Endothelial cell of umbilical vein (primary cell): ENCODE measurements at regions not wholly inside any gene's neighbourhood (a gene's known extent, or its start where the extent isn't known, plus 50 kb on each side); places are given as distances from the start of the nearest gene placed in this dataset.

Experiments used
- BruUV-seq: library from RNA; stranded (reverse); fragments of 400-500 nt; replicated peaks from 2 replicates; lab custom pipeline; 2021; lab: Mats Ljungman, UMichigan
- CTCF ChIA-PET: fragments of 300-600, 350-600 bp; sonication (Branson Sonifier 250); formaldehyde crosslinking; loops from one replicate; lab custom pipeline; 2021; ENCODE audit warnings: antibody characterized with exemption, inconsistent platforms; lab: Charles Lee
- POLR2A ChIA-PET: fragments of 300-600, 350-600 bp; sonication (Branson Sonifier 250); formaldehyde crosslinking; loops from one replicate; lab custom pipeline; 2021; ENCODE audit warnings: antibody characterized with exemption, inconsistent platforms; lab: Charles Lee
- DNase-seq: peaks from one replicate; pipeline ENCODE4 v3.0.0-alpha.2; 2011; ENCODE audit warnings: low read depth, low spot score
- FAIRE-seq: peaks from 2 replicates; lab custom pipeline; 2011; peaks lifted over from hg19 to GRCh38; lab: Jason Lieb, UNC
- H2AFZ ChIP-seq: 2 replicates; pipeline ENCODE4 v1.6.0; 2012; ENCODE audit warnings: low read depth, low read length, control low read depth, inconsistent platforms
- H3K27ac ChIP-seq: 2 replicates; pipeline ENCODE4 v1.5.1; 2011; ENCODE audit warnings: low read depth, mild to moderate bottlenecking, control low read depth, low read length, moderate library complexity; ENCODE audit not compliant: insufficient read depth
- H3K27me3 ChIP-seq, 2 experiments: 2 replicates each; pipeline versions ENCODE4 v1.6.0 to v1.6.1; 2011; ENCODE audit warnings: low read length in 2 of 2, mixed read lengths in 1 of 2; ENCODE audit not compliant: control insufficient read depth in 2 of 2, insufficient read depth in 2 of 2
- H3K36me3 ChIP-seq, 2 experiments: 2 replicates in 1 of 2; 3 replicates in 1 of 2; pipeline ENCODE4 v1.5.1; 2011; ENCODE audit warnings: low read length in 2 of 2, mild to moderate bottlenecking in 1 of 2, moderate library complexity in 1 of 2; ENCODE audit not compliant: control insufficient read depth in 2 of 2, insufficient read depth in 2 of 2; ENCODE audit errors: extremely low read depth in 1 of 2
- H3K4me1 ChIP-seq: 3 replicates; pipeline ENCODE4 v1.5.1; 2011; ENCODE audit warnings: mild to moderate bottlenecking, low read length; ENCODE audit not compliant: control insufficient read depth, insufficient read depth; ENCODE audit errors: extremely low read depth
- H3K4me2 ChIP-seq: 2 replicates; pipeline ENCODE4 v1.6.1; 2011; ENCODE audit warnings: low read length, control low read depth, mixed read lengths; ENCODE audit not compliant: insufficient read depth
- H3K4me3 ChIP-seq, 3 experiments: fragments of 200-600 bp in 1 of 3; sonication (generic), shearing (Covaris generic) in 1 of 3; replicated peaks in 1 of 3; 2 replicates each; pipeline ENCODE4 v1.5.1; 2011 to 2016; ENCODE audit warnings: control low read depth in 3 of 3, low read length in 3 of 3, mild to moderate bottlenecking in 2 of 3, inconsistent platforms in 1 of 3, low read depth in 1 of 3, moderate library complexity in 1 of 3; ENCODE audit not compliant: insufficient read depth in 1 of 3
- H3K79me2 ChIP-seq: 2 replicates; pipeline ENCODE4 v1.6.0; 2012; ENCODE audit warnings: low read length, inconsistent platforms; ENCODE audit not compliant: control insufficient read depth, insufficient read depth
- H3K9ac ChIP-seq: replicated peaks from 2 replicates; pipeline ENCODE3; 2011; ENCODE audit warnings: low read length, control low read depth; ENCODE audit not compliant: insufficient read depth; ENCODE audit errors: extremely low read depth
- H3K9me1 ChIP-seq: replicated peaks from 3 replicates; pipeline ENCODE4 v1.6.0; 2011; ENCODE audit warnings: mild to moderate bottlenecking, low read length; ENCODE audit not compliant: control insufficient read depth, insufficient read depth; ENCODE audit errors: extremely low read depth
- H3K9me3 ChIP-seq: replicated peaks from 2 replicates; pipeline ENCODE4 v1.5.1; 2012; ENCODE audit warnings: low read length, inconsistent platforms; ENCODE audit not compliant: control insufficient read depth, insufficient read depth
- H4K20me1 ChIP-seq: replicated peaks from 2 replicates; pipeline ENCODE3; 2011; ENCODE audit warnings: mild to moderate bottlenecking, low read length; ENCODE audit not compliant: control insufficient read depth, insufficient read depth; ENCODE audit errors: extremely low read depth
- CTCF ChIP-seq, 2 donors: IDR thresholded peaks; 1 replicate in 1 of 2; 2 replicates in 1 of 2; pipeline ENCODE4 v1.5.1; 2011; ENCODE audit warnings: low read length in 2 of 2, mild to moderate bottlenecking in 2 of 2, moderate library complexity in 2 of 2, control low read depth in 1 of 2, inconsistent platforms in 1 of 2, low read depth in 1 of 2; ENCODE audit not compliant: insufficient read depth in 1 of 2; ENCODE audit errors: extremely low read depth in 1 of 2
- EZH2 ChIP-seq: IDR thresholded peaks from 2 replicates; pipeline ENCODE4 v1.6.1; 2012; ENCODE audit warnings: borderline replicate concordance, low read depth, mild to moderate bottlenecking, moderate library complexity, low read length, inconsistent platforms; ENCODE audit not compliant: severe bottlenecking
- FOS ChIP-seq: IDR thresholded peaks from 2 replicates; pipeline ENCODE4 v1.6.1; 2011; ENCODE audit warnings: mild to moderate bottlenecking, low read length, moderate library complexity, borderline replicate concordance; ENCODE audit not compliant: insufficient read depth
- GATA2 ChIP-seq: IDR thresholded peaks from 2 replicates; pipeline ENCODE4 v1.7.0; 2011; ENCODE audit warnings: low read depth, mild to moderate bottlenecking, moderate library complexity, mixed read lengths, low read length; ENCODE audit not compliant: insufficient read length, insufficient read depth
- JUN ChIP-seq: IDR thresholded peaks from 2 replicates; pipeline ENCODE4 v1.6.1; 2011; ENCODE audit warnings: borderline replicate concordance, low read depth; ENCODE audit not compliant: insufficient read length, insufficient read depth
- MAX ChIP-seq: IDR thresholded peaks from 2 replicates; pipeline ENCODE4 v1.6.1; 2011; ENCODE audit not compliant: insufficient read depth, insufficient read length
- MYC ChIP-seq: IDR thresholded peaks from one replicate; pipeline ENCODE4 v1.6.1; 2011; ENCODE audit warnings: mild to moderate bottlenecking, low read depth, low read length
- POLR2A ChIP-seq: IDR thresholded peaks from 2 replicates; pipeline ENCODE4 v1.6.1; 2012; ENCODE audit warnings: low read depth, mild to moderate bottlenecking, control low read depth, low read length
- POLR2AphosphoS5 ChIP-seq: IDR thresholded peaks from 2 replicates; pipeline ENCODE4 v1.6.1; 2012; ENCODE audit warnings: low read depth, mild to moderate bottlenecking, control low read depth, low read length, moderate library complexity; ENCODE audit not compliant: insufficient read depth
- dilution Hi-C: fragments of 300-500 bp; cut with MboI; formaldehyde crosslinking; loops from one replicate; pipeline ENCODE4 v1.15.0; 2019; ENCODE audit warnings: low sequenced_read_pairs; ENCODE audit not compliant: extremely low pct_ligation_motif_present
- intact Hi-C: fragments of 100-400 bp; cut with micrococcal nuclease; formaldehyde crosslinking; loops from one replicate; pipeline ENCODE4 v1.10.0; 2022

- no peak overlapping the region for H3K27ac ChIP-seq
- CTCF ChIA-PET, result no interaction called here
These were observed 425.9 kb downstream of the HTR1B start for GRCh38 chr6:77037439-77037838.

GRCh38 chr6:77036400-77036799 lies 426.9 kb downstream of the HTR1B start:
- no peak overlapping the region for H3K4me2 ChIP-seq
- ChIA-PET POLR2A (no interaction called here), CTCF (no interaction called here)
- no peaks in the 10 kb centered on the region for H3K36me3 ChIP-seq
- no peak for FAIRE-seq
- no peaks in the 10 kb centered on the region for H3K9me3 ChIP-seq
- dilution Hi-C loops, result no loop called here
- H3K9me1 ChIP-seq, result no peaks in the 10 kb centered on the region
- H2AFZ ChIP-seq, result no peak overlapping the region
- H3K4me1 ChIP-seq, result no peaks in the 10 kb centered on the region
- H3K27me3 ChIP-seq, result no peaks in the 10 kb centered on the region
- no peak overlapping the region for H3K4me3 ChIP-seq
- no peak for TF ChIP-seq GATA2
- TF ChIP-seq CTCF (IDR thresholded peaks at IDR 0.05; ENCODE audit: extremely low read depth in 1 of 2, insufficient read depth in 1 of 2, low read depth in 1 of 2, low read length in 2 of 2), result no peak
- no peak for TF ChIP-seq MAX
- no peak for TF ChIP-seq MYC
- TF ChIP-seq EZH2, result no peak
- TF ChIP-seq JUN, result no peak
- TF ChIP-seq FOS, result no peak
- TF ChIP-seq POLR2AphosphoS5, result no peak
- TF ChIP-seq POLR2A, result no peak
- no peaks in the 10 kb centered on the region for H4K20me1 ChIP-seq
- H3K79me2 ChIP-seq, result no peaks in the 10 kb centered on the region
- no peak for DNase-seq
- no peak overlapping the region for H3K27ac ChIP-seq
- BruUV-seq, result no TSS peak
- intact Hi-C loops, result no loop called here
- H3K9ac ChIP-seq, result no peak overlapping the region

More at GRCh38 chr6:77037439-77037838, 425.9 kb downstream of the HTR1B start:
- POLR2A ChIA-PET, result no interaction called here
- H2AFZ ChIP-seq, result no peak overlapping the region
- no TSS peak for BruUV-seq
- FAIRE-seq (no peak), DNase-seq (no peak)
- H3K27me3 ChIP-seq, result no peaks in the 10 kb centered on the region
- H4K20me1 ChIP-seq, result no peaks in the 10 kb centered on the region
- intact Hi-C loops (no loop called here), dilution Hi-C loops (no loop called here)
- no peaks in the 10 kb centered on the region for H3K9me1 ChIP-seq
- H3K9ac ChIP-seq, result no peak overlapping the region
- H3K9me3 ChIP-seq, result no peaks in the 10 kb centered on the region
- no peaks in the 10 kb centered on the region for H3K4me1 ChIP-seq
- no peaks in the 10 kb centered on the region for H3K36me3 ChIP-seq
- no peaks in the 10 kb centered on the region for H3K79me2 ChIP-seq
- no peak overlapping the region for H3K4me2 ChIP-seq
- no peak for TF ChIP-seq FOS
- no peak for TF ChIP-seq GATA2
- no peak for TF ChIP-seq CTCF (IDR thresholded peaks at IDR 0.05; ENCODE audit: extremely low read depth in 1 of 2, insufficient read depth in 1 of 2, low read depth in 1 of 2, low read length in 2 of 2)
- H3K4me3 ChIP-seq, result no peak overlapping the region
